Activated CD8-positive, alpha-beta T cell treated with anti-CD3 and anti-CD28 coated beads for 36 hours (primary cell): ENCODE measurements at regions not wholly inside any gene's neighbourhood (a gene's known extent, or its start where the extent isn't known, plus 50 kb on each side); places are given as distances from the start of the nearest gene placed in this dataset.

Experiments
- ATAC-seq: fragments of 200-7000 bp; cut with Tn5 transposase; one replicate; pipeline ENCODE4 v1.10.0; 2021; ENCODE audit warnings: mild to moderate bottlenecking, moderate library complexity
- CTCF ChIA-PET: fragments of 350-600 bp; sonication (Branson Sonifier 250); formaldehyde crosslinking; loops from one replicate; lab custom pipeline; 2021; ENCODE audit warnings: antibody characterized with exemption; lab: Charles Lee
- POLR2A ChIA-PET: fragments of 350-600 bp; sonication (Branson Sonifier 250); formaldehyde crosslinking; loops from one replicate; lab custom pipeline; 2021; ENCODE audit warnings: antibody characterized with exemption; lab: Charles Lee
- DNase-seq: peaks from one replicate; pipeline ENCODE4 v3.0.0-alpha.2; 2020
- H3K27ac Mint-ChIP-seq: one replicate; pipeline ENCODE4 v1.8.0; 2021; ENCODE audit warnings: mild to moderate bottlenecking, mixed read lengths
- H3K27me3 Mint-ChIP-seq: one replicate; pipeline ENCODE4 v1.8.0; 2021; ENCODE audit warnings: mixed read lengths
- H3K36me3 Mint-ChIP-seq: one replicate; pipeline ENCODE4 v1.8.0; 2021; ENCODE audit warnings: low read depth, mixed read lengths
- H3K4me1 Mint-ChIP-seq: one replicate; pipeline ENCODE4 v1.8.0; 2021; ENCODE audit warnings: low read depth, mixed read lengths
- H3K4me3 Mint-ChIP-seq: one replicate; pipeline ENCODE4 v1.8.0; 2021; ENCODE audit warnings: mild to moderate bottlenecking, moderate library complexity, mixed read lengths
- H3K9me3 Mint-ChIP-seq: one replicate; pipeline ENCODE4 v1.8.0; 2021; ENCODE audit warnings: mixed read lengths
- CTCF ChIP-seq: fragments of 200-600 bp; IDR thresholded peaks from one replicate; pipeline ENCODE4 v1.8.0; 2022; ENCODE audit warnings: antibody characterized with exemption, mild to moderate bottlenecking
- intact Hi-C: fragments of 100-400 bp; cut with micrococcal nuclease; formaldehyde crosslinking; loops from one replicate; pipeline ENCODE4 v1.10.0; 2022

GRCh38 chr10:42883993-42884983 lies 101.7 kb downstream of the BMS1 start:
- no peak for TF ChIP-seq CTCF
- ATAC-seq: no peak
- DNase-seq: no peak
- intact Hi-C loops: no loop called here
- H3K27me3 Mint-ChIP-seq: no peaks in the 10 kb centered on the region
- POLR2A ChIA-PET: no interaction called here
- H3K9me3 Mint-ChIP-seq: peaks cover 13% of the 10 kb centered on the region
- no peaks in the 10 kb centered on the region for H3K4me1 Mint-ChIP-seq
- H3K4me3 Mint-ChIP-seq: no peak overlapping the region
- no peaks in the 10 kb centered on the region for H3K36me3 Mint-ChIP-seq
- CTCF ChIA-PET: no interaction called here
- H3K27ac Mint-ChIP-seq: no peak overlapping the region

- Mint-ChIP-seq H3K9me3 (peaks cover 13% of the 10 kb centered on the region), H3K27ac (no peak overlapping the region), H3K4me3 (no peak overlapping the region), H3K27me3 (peaks cover 1% of the 10 kb centered on the region), H3K4me1 (no peaks in the 10 kb centered on the region), H3K36me3 (no peaks in the 10 kb centered on the region)
- no peak for DNase-seq
- no peak for TF ChIP-seq CTCF
- ATAC-seq: no peak
- CTCF ChIA-PET: no interaction called here
- intact Hi-C loops: no loop called here
- POLR2A ChIA-PET: no interaction called here
Measured at GRCh38 chr10:42885491-42886270, 103.1 kb downstream of the BMS1 start.

- Mint-ChIP-seq H3K4me1 (no peaks in the 10 kb centered on the region), H3K27ac (no peak overlapping the region), H3K36me3 (no peaks in the 10 kb centered on the region), H3K9me3 (peaks cover under 1% of the 10 kb centered on the region), H3K27me3 (peaks cover 5% of the 10 kb centered on the region), H3K4me3 (no peak overlapping the region)
- TF ChIP-seq CTCF: no peak
- intact Hi-C loops: no loop called here
- CTCF ChIA-PET: no interaction called here
- ATAC-seq: no peak
- POLR2A ChIA-PET: no interaction called here
- no peak for DNase-seq
Measured at GRCh38 chr10:42887734-42888503, 105.3 kb downstream of the BMS1 start.

- no peak overlapping the region for H3K4me3 Mint-ChIP-seq
- no peak for TF ChIP-seq CTCF
- ATAC-seq (no peak), DNase-seq (no peak)
- CTCF ChIA-PET: no interaction called here
- no peaks in the 10 kb centered on the region for H3K36me3 Mint-ChIP-seq
- no peaks in the 10 kb centered on the region for H3K4me1 Mint-ChIP-seq
- no peaks in the 10 kb centered on the region for H3K9me3 Mint-ChIP-seq
- peaks cover 9% of the 10 kb centered on the region for H3K27me3 Mint-ChIP-seq
- H3K27ac Mint-ChIP-seq: no peak overlapping the region
- intact Hi-C loops: no loop called here
- POLR2A ChIA-PET: no interaction called here
Measured at GRCh38 chr10:42888504-42889095, 106.0 kb downstream of the BMS1 start.
